Neural crest cell (in vitro differentiated cells): ENCODE measurements at regions not wholly inside any gene's neighbourhood (a gene's known extent, or its start where the extent isn't known, plus 50 kb on each side); places are given as distances from the start of the nearest gene placed in this dataset.

Experiments used
- DNase-seq: peaks from one replicate; pipeline ENCODE4 v3.0.0; 2021; ENCODE audit warnings: low read depth, mixed read lengths, low spot score
- H3K27ac Mint-ChIP-seq: one replicate; pipeline ENCODE4 v1.8.0; 2021; ENCODE audit warnings: mild to moderate bottlenecking, mixed read lengths; ENCODE audit not compliant: unreplicated experiment
- H3K27me3 Mint-ChIP-seq: 2 replicates; pipeline ENCODE4 v1.8.0; 2021; ENCODE audit warnings: low read depth, mild to moderate bottlenecking, mixed read lengths
- H3K36me3 Mint-ChIP-seq: 2 replicates; pipeline ENCODE4 v1.8.0; 2021; ENCODE audit warnings: low read depth, mild to moderate bottlenecking, mixed read lengths
- H3K4me1 Mint-ChIP-seq: 2 replicates; pipeline ENCODE4 v1.8.0; 2021; ENCODE audit warnings: mixed read lengths
- H3K4me3 Mint-ChIP-seq: one replicate; pipeline ENCODE4 v1.8.0; 2021; ENCODE audit warnings: mild to moderate bottlenecking, mixed read lengths
- H3K9me3 Mint-ChIP-seq: 2 replicates; pipeline ENCODE4 v1.8.0; 2021; ENCODE audit warnings: mixed read lengths
- CTCF ChIP-seq: fragments of 200-600 bp; sonication (generic); conservative IDR thresholded peaks from 2 replicates; pipeline ENCODE4 v1.5.0; 2021; ENCODE audit warnings: antibody characterized with exemption, mild to moderate bottlenecking

GRCh38 chr12:84135586-84136279 is 776.9 kb downstream of the SLC6A15 start:
- H3K27ac Mint-ChIP-seq = no peak overlapping the region
- no peaks in the 10 kb centered on the region for H3K4me1 Mint-ChIP-seq
- no peaks in the 10 kb centered on the region for H3K27me3 Mint-ChIP-seq
- no peak for TF ChIP-seq CTCF
- DNase-seq = no peak
- H3K4me3 Mint-ChIP-seq = no peak overlapping the region
- H3K36me3 Mint-ChIP-seq = no peaks in the 10 kb centered on the region
- no peaks in the 10 kb centered on the region for H3K9me3 Mint-ChIP-seq

- no peaks in the 10 kb centered on the region for H3K36me3 Mint-ChIP-seq
- no peaks in the 10 kb centered on the region for H3K9me3 Mint-ChIP-seq
- no peak for TF ChIP-seq CTCF
- no peaks in the 10 kb centered on the region for H3K27me3 Mint-ChIP-seq
- DNase-seq = no peak
- H3K27ac Mint-ChIP-seq = no peak overlapping the region
- no peak overlapping the region for H3K4me3 Mint-ChIP-seq
- no peaks in the 10 kb centered on the region for H3K4me1 Mint-ChIP-seq
Measured at GRCh38 chr12:84134797-84135366, 777.7 kb downstream of the SLC6A15 start.

GRCh38 chr12:84131076-84131475 is 781.5 kb downstream of the SLC6A15 start:
- no peaks in the 10 kb centered on the region for H3K27me3 Mint-ChIP-seq
- no peaks in the 10 kb centered on the region for H3K4me1 Mint-ChIP-seq
- H3K9me3 Mint-ChIP-seq = no peaks in the 10 kb centered on the region
- H3K27ac Mint-ChIP-seq = no peak overlapping the region
- H3K36me3 Mint-ChIP-seq = no peaks in the 10 kb centered on the region
- no peak for DNase-seq
- no peak overlapping the region for H3K4me3 Mint-ChIP-seq
- TF ChIP-seq CTCF = no peak

- TF ChIP-seq CTCF = no peak
- DNase-seq = no peak
- Mint-ChIP-seq H3K27me3 (no peaks in the 10 kb centered on the region), H3K9me3 (no peaks in the 10 kb centered on the region), H3K27ac (no peak overlapping the region), H3K4me1 (no peaks in the 10 kb centered on the region), H3K4me3 (no peak overlapping the region), H3K36me3 (no peaks in the 10 kb centered on the region)
Measured at GRCh38 chr12:84128117-84128991, 784.2 kb downstream of the SLC6A15 start.

- TF ChIP-seq CTCF = no peak
- H3K4me3 Mint-ChIP-seq = no peak overlapping the region
- no peak for DNase-seq
- no peaks in the 10 kb centered on the region for H3K9me3 Mint-ChIP-seq
- no peaks in the 10 kb centered on the region for H3K4me1 Mint-ChIP-seq
- no peak overlapping the region for H3K27ac Mint-ChIP-seq
- no peaks in the 10 kb centered on the region for H3K27me3 Mint-ChIP-seq
- H3K36me3 Mint-ChIP-seq = no peaks in the 10 kb centered on the region
Measured at GRCh38 chr12:84124211-84124610, 788.4 kb downstream of the SLC6A15 start.
